ENCODE measurements at regions not wholly inside any gene's neighbourhood (a gene's known extent, or its start where the extent isn't known, plus 50 kb on each side); places are given as distances from the start of the nearest gene placed in this dataset.

DNA sequence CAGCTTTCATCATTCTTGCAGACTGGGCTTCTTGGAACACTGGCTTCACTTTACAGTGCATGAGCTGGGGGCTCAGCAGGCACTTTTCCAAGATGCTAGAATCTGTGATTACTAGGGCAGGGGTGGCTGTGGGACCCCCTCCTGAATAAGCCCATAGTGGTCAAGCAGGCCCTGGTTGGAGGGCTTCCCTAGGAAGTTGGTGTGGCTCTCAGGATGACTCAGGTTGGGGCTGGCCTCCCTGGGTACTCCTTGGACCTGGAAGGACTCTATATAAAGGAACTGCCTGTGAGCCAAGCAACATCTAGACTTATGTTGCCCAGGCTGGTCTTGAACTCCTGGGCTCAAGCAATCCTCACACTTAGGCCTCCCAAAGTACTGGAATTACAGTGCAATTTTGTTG is 88.3 kb upstream of the HELT start:
- TF ChIP-seq, protein P1, sequence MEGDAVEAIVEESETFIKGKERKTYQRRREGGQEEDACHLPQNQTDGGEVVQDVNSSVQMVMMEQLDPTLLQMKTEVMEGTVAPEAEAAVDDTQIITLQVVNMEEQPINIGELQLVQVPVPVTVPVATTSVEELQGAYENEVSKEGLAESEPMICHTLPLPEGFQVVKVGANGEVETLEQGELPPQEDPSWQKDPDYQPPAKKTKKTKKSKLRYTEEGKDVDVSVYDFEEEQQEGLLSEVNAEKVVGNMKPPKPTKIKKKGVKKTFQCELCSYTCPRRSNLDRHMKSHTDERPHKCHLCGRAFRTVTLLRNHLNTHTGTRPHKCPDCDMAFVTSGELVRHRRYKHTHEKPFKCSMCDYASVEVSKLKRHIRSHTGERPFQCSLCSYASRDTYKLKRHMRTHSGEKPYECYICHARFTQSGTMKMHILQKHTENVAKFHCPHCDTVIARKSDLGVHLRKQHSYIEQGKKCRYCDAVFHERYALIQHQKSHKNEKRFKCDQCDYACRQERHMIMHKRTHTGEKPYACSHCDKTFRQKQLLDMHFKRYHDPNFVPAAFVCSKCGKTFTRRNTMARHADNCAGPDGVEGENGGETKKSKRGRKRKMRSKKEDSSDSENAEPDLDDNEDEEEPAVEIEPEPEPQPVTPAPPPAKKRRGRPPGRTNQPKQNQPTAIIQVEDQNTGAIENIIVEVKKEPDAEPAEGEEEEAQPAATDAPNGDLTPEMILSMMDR (IDR thresholded peaks at IDR 0.05; ENCODE audit: low read depth, low read length), result no peak
- no peak for TF ChIP-seq EZH2phosphoT487 (IDR thresholded peaks at IDR 0.05; ENCODE audit: low read depth)
- H3K9me3 ChIP-seq (ENCODE audit: insufficient read depth, low read length), result no peaks in the 10 kb centered on the region
- H3K79me2 ChIP-seq (ENCODE audit: low read length), result no peaks in the 10 kb centered on the region
- H3K4me1 ChIP-seq (ENCODE audit: low read length), result no peaks in the 10 kb centered on the region
- H3K4me3 ChIP-seq (ENCODE audit: low read length), result no peak overlapping the region
- no peaks in the 10 kb centered on the region for H4K20me1 ChIP-seq (ENCODE audit: insufficient read depth, low read length)
- no peak overlapping the region for H2AFZ ChIP-seq (ENCODE audit: low read depth, low read length)
- H3K36me3 ChIP-seq (replicated peaks; ENCODE audit: low read depth, low read length), result no peaks in the 10 kb centered on the region
- H3K27me3 ChIP-seq (ENCODE audit: low read depth, low read length), result no peaks in the 10 kb centered on the region
- no peak overlapping the region for H3K27ac ChIP-seq (ENCODE audit: low read length)
- H3K9ac ChIP-seq (ENCODE audit: low read length), result no peak overlapping the region
- no peak overlapping the region for H3K4me2 ChIP-seq (ENCODE audit: low read length)

DNA sequence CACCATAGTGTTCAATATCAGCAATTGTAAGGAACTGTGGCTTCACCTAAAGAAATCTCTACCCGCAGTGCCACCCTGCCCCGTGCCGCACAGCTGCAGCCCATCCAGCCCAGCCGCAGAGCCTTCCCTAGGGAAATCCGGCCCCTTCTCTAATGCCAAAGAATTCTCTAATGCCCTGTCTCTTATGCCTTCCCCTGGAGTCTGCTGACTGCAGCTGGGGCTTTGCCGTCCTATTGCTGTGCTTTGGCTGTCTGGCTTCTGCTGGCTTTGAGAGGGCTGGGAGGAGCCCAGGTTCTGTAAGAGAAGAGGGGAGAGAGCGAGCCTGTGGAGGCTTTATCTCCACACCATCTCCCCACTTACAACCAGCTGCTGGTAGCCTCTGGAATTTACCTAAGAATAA is 85.9 kb upstream of the HELT start:
- H3K4me3 ChIP-seq (ENCODE audit: low read length), result no peak overlapping the region
- no peak overlapping the region for H3K9ac ChIP-seq (ENCODE audit: low read length)
- no peak overlapping the region for H3K27ac ChIP-seq (ENCODE audit: low read length)
- no peaks in the 10 kb centered on the region for H3K9me3 ChIP-seq (ENCODE audit: insufficient read depth, low read length)
- no peaks in the 10 kb centered on the region for H3K4me1 ChIP-seq (ENCODE audit: low read length)
- H3K4me2 ChIP-seq (ENCODE audit: low read length), result no peak overlapping the region
- H4K20me1 ChIP-seq (ENCODE audit: insufficient read depth, low read length), result no peaks in the 10 kb centered on the region
- no peaks in the 10 kb centered on the region for H3K27me3 ChIP-seq (ENCODE audit: low read depth, low read length)
- TF ChIP-seq, protein P1 (IDR thresholded peaks at IDR 0.05; ENCODE audit: low read depth, low read length), result no peak
- no peak for TF ChIP-seq EZH2phosphoT487 (IDR thresholded peaks at IDR 0.05; ENCODE audit: low read depth)
- H3K36me3 ChIP-seq (replicated peaks; ENCODE audit: low read depth, low read length), result no peaks in the 10 kb centered on the region
- H2AFZ ChIP-seq (ENCODE audit: low read depth, low read length), result no peak overlapping the region
- no peaks in the 10 kb centered on the region for H3K79me2 ChIP-seq (ENCODE audit: low read length)

DNA sequence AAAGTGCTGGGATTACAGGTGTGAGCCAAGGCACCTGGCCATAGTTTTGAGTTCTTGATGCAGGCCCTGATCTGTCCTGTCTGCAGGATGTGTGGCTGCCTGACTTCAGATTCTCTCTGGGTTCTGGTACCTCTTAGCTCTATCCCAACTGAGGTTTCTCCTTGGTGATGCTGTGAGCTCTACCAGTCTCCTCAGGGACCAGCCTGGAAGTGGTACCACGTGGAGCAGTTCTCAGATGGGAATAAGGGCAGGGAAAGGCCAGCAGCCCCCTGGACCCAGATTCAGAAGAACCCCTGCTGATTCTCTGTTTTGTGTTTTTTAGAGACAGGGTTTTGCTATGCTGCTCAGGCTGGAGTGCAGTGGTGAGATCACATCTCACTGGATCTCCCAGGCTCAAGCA is 85.0 kb upstream of the HELT start:
- no peaks in the 10 kb centered on the region for H3K36me3 ChIP-seq (replicated peaks; ENCODE audit: low read depth, low read length)
- no peaks in the 10 kb centered on the region for H3K9me3 ChIP-seq (ENCODE audit: insufficient read depth, low read length)
- H3K9ac ChIP-seq (ENCODE audit: low read length), result no peak overlapping the region
- no peak overlapping the region for H3K4me2 ChIP-seq (ENCODE audit: low read length)
- H3K4me1 ChIP-seq (ENCODE audit: low read length), result no peaks in the 10 kb centered on the region
- H3K79me2 ChIP-seq (ENCODE audit: low read length), result no peaks in the 10 kb centered on the region
- TF ChIP-seq, protein P1 (IDR thresholded peaks at IDR 0.05; ENCODE audit: low read depth, low read length), result no peak
- no peak for TF ChIP-seq EZH2phosphoT487 (IDR thresholded peaks at IDR 0.05; ENCODE audit: low read depth)
- no peak overlapping the region for H3K4me3 ChIP-seq (ENCODE audit: low read length)
- no peak overlapping the region for H2AFZ ChIP-seq (ENCODE audit: low read depth, low read length)
- no peaks in the 10 kb centered on the region for H4K20me1 ChIP-seq (ENCODE audit: insufficient read depth, low read length)
- no peaks in the 10 kb centered on the region for H3K27me3 ChIP-seq (ENCODE audit: low read depth, low read length)
- H3K27ac ChIP-seq (ENCODE audit: low read length), result no peak overlapping the region

DNA sequence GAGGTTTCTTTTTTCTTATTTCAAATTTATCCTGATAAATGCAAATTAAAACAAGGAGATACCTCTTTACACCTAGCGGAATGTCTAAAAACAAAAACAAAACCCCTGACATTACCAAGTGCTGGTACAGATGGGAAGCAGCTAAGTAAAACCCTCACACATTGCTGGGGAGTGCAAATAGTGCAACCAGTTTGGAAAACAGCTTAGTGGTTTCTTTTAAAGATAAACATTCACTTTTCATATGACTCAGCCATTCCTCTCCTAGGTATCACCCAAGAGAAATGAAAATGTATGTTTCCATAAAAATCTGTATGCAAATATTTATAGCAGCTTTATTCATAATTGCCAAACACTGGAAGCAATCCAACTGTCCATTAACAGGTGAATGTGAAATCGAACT is 84.1 kb upstream of the HELT start:
- no peak overlapping the region for H2AFZ ChIP-seq (ENCODE audit: low read depth, low read length)
- no peaks in the 10 kb centered on the region for H4K20me1 ChIP-seq (ENCODE audit: insufficient read depth, low read length)
- no peaks in the 10 kb centered on the region for H3K79me2 ChIP-seq (ENCODE audit: low read length)
- H3K9me3 ChIP-seq (ENCODE audit: insufficient read depth, low read length), result no peaks in the 10 kb centered on the region
- no peaks in the 10 kb centered on the region for H3K27me3 ChIP-seq (ENCODE audit: low read depth, low read length)
- H3K4me3 ChIP-seq (ENCODE audit: low read length), result no peak overlapping the region
- H3K36me3 ChIP-seq (replicated peaks; ENCODE audit: low read depth, low read length), result no peaks in the 10 kb centered on the region
- no peak overlapping the region for H3K27ac ChIP-seq (ENCODE audit: low read length)
- H3K4me1 ChIP-seq (ENCODE audit: low read length), result no peaks in the 10 kb centered on the region
- no peak overlapping the region for H3K4me2 ChIP-seq (ENCODE audit: low read length)
- TF ChIP-seq EZH2phosphoT487 (IDR thresholded peaks at IDR 0.05; ENCODE audit: low read depth), result no peak
- TF ChIP-seq, protein P1 (IDR thresholded peaks at IDR 0.05; ENCODE audit: low read depth, low read length), result no peak
- H3K9ac ChIP-seq (ENCODE audit: low read length), result no peak overlapping the region

All from OCI-LY3 (cell line).